SK-MEL-5 (cell line): ENCODE measurements at regions not wholly inside any gene's neighbourhood (a gene's known extent, or its start where the extent isn't known, plus 50 kb on each side); places are given as distances from the start of the nearest gene placed in this dataset.
"Not testable (repeated sequence)": the region's sequence is repeated elsewhere in the genome, so short reads cannot be mapped to it uniquely, and the experiment has no call there.

Source experiments
- DNase-seq: peaks from one replicate; pipeline ENCODE4 v3.0.0-alpha.2; 2016; ENCODE audit warnings: low read depth, low spot score
- in situ Hi-C: cut with HindIII; loops from 2 replicates; pipeline ENCODE4 v1.10.0; 2016; ENCODE audit warnings: low sequenced_read_pairs, high pct_unique_total_duplicates, low pct_unique_long_range_greater_than_20kb

GRCh38 chr7:26071622-26072456 is 80.2 kb upstream of the NFE2L3 start:
- in situ Hi-C loops = loop anchor here (10.0 kb wide), 1 partner anchor 177 kb away; no protein-coding TSS in a partner anchor
- no peak for DNase-seq

DNA sequence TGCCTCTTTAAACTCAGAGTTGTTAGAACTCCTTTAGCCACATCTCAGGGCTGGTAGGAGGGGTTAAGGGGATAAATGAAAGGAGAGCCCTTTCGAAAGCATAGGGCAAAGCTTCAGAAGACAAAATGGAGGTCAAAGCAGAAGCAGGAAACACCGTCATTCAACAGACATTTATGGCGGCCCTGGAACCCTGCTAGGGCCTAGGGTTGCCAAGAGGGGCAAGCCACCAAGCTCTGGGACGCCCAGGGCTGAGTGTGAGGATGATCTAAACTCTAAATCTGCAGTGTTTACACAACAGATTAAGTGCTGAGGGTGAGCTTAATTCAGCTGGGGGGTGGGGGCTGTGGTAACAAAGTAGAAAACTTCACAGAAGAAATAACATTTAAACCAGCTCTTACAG is 79.0 kb upstream of the NFE2L3 start:
- in situ Hi-C loops = loop anchor here (10.0 kb wide), 1 partner anchor 178 kb away; no protein-coding TSS in a partner anchor

GRCh38 chr7:26074919-26075318 is 77.1 kb upstream of the NFE2L3 start:
- in situ Hi-C loops = loop anchor here (10.0 kb wide), 1 partner anchor 180 kb away; no protein-coding TSS in a partner anchor
- no peak for DNase-seq

More for the DNA sequence above, 79.0 kb upstream of the NFE2L3 start:
- DNase-seq = no peak

- in situ Hi-C loops = loop anchor here (10.0 kb wide), 1 partner anchor 182 kb away; no protein-coding TSS in a partner anchor
- no peak for DNase-seq
These were observed 75.3 kb upstream of the NFE2L3 start for GRCh38 chr7:26076691-26077090.

DNA sequence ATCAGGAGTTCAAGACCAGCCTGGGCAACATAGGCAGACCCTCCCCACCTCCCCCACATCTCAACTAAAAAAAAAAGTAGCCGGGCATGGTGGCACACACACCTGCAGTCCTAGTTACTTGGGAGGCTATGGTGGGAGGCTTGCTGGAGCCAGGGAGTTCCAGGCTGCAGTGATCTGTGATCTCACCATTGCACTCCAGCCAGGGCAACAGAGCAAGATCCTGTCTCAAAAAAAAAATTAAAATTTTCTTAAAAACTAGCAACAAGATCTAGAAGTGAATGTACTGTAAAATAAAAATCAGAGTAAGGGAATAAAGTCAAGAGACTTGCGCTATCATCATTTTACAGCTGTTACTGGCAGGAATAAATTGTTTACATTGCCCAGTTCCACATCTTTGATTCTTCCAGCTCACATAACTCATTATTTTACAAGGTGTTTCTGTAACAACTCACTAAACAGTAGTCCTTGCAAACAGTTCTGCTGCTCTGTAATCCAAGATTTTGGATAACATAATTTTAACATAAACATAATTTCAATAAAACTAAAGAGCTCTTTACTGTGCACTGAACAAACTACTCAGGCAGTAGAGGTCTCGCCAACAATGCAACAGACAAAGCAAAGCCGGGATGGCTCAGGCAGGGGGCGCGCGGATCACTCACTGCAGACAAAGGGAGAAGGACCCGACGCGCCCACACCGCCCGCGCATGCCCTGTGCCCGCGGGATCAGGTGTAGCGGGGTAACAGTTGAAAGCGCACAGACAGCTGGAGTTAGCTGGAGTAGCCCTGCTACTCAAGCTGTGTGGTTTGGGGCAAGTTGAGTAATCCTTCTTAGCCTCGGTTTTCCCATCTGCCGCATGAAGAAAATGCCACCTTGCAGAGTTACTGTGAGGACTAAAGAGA is 73.3 kb upstream of the NFE2L3 start:
- DNase-seq = no peak
- in situ Hi-C loops = loop anchor here (10.0 kb wide), 1 partner anchor 184 kb away; no protein-coding TSS in a partner anchor

- in situ Hi-C loops = no loop called here
- DNase-seq = peak; percentile 21
These were observed 70.4 kb upstream of the NFE2L3 start for GRCh38 chr7:26081638-26082037.

DNA sequence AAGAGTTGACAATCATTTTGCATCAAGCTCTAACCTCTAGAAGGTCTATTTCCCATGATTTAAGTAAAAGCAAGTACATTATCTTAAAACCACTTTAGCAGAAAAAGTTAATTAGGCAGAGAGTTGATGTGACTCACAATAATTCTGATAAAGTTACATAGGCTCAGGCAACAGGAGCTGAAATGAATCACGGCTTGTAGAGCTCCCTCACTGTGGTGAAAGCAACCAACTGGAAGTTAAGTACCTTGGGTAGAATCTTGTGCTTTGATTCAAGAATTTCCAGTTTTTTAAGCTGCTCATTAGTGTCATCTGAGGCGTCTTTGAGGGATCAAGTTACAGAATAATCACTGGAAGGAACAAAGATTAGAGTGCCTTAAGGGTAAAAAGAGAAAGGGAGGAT is 68.9 kb upstream of the NFE2L3 start:
- in situ Hi-C loops = no loop called here
- DNase-seq = peak; percentile 19

DNA sequence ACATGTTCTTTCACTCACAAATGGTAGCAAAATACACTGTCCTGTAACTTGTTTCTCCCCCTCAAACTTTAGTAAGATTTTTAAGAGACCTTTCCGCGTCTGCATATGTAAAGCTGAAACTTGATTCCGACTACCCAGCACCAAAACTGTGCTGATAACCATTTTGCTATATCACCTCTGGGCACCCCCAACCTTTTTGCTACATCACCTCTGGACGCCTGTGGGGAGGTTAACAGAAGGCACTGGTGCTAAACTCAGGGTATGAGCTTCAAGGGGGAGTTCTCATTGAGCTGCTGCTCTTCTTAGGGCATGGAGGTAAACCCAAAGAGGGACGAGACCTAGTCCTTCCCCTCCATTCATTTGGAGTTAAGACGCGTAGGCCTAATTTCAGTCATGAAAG is 67.6 kb upstream of the NFE2L3 start:
- no peak for DNase-seq
- in situ Hi-C loops = no loop called here

GRCh38 chr7:26085771-26086170 is 66.2 kb upstream of the NFE2L3 start:
- no peak for DNase-seq
- in situ Hi-C loops = no loop called here

DNA sequence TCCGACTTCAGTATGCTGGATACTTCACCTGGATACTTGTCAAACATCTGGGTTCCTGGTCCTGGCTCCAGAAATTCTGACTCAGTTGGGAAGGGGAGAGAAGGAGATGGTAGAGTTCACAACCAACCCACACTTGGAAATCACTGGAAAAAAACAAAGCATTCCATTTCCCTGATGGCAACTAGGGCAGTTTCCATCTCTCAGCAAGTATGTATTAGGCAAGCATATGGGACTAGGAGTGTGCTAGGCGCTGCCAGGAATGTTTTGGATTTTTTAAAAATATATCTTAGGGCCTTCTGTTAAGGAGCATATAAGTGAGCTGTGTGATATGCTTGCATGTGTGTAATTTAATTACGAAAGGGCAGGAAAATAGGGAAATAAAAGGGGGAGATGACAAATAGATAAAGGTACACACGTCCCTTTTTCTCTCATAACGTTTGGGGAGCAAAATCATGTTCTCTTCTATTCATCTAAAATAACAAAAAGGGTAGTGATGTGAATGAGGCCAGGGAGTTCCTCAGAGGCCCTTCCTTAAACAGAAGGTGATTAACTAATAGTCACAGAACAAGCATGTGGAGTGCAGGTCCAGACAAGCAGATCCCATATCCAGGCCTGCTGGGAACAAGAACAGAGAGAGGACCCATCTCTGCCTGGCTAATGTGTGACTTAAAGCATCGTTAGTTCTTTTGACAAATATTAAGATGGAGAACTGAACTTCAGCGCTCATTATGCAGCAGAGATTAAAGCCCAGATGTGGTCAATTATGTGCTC is 64.5 kb upstream of the NFE2L3 start:
- in situ Hi-C loops = no loop called here
- DNase-seq = no peak

- DNase-seq, in situ Hi-C loops: not testable (repeated sequence)
These were observed 62.5 kb upstream of the NFE2L3 start for GRCh38 chr7:26089469-26089868.

- in situ Hi-C loops = loop anchor here (10.0 kb wide), 1 partner anchor 94 kb away; no protein-coding TSS in a partner anchor
- peak; percentile 87 for DNase-seq
These were observed 61.0 kb upstream of the NFE2L3 start for GRCh38 chr7:26090927-26091519.

GRCh38 chr7:26091933-26092332 is 60.1 kb upstream of the NFE2L3 start:
- in situ Hi-C loops = loop anchor here (10.0 kb wide), 1 partner anchor 93 kb away; no protein-coding TSS in a partner anchor
- peak; percentile 76 for DNase-seq

DNA sequence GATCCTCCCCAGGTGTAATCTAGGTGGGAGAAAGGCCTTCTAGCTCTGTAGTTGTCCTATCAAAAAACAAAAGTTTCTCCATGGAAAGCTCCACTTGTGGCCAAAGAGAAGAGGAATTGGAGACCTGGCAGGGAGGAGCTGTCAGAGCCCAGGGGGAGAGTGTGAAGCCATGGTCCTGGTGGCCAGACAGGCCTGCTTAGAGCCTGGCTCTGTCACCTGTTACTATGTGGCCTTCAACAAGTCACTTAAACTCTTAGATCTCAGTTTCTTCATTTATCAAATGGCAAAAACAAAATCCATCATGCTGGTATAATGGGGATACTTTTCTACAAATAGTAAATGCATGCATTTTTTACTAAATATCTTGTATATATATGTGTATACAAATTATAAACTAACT is 59.0 kb upstream of the NFE2L3 start:
- no peak for DNase-seq
- in situ Hi-C loops = loop anchor here (10.0 kb wide), 1 partner anchor 92 kb away; no protein-coding TSS in a partner anchor

DNA sequence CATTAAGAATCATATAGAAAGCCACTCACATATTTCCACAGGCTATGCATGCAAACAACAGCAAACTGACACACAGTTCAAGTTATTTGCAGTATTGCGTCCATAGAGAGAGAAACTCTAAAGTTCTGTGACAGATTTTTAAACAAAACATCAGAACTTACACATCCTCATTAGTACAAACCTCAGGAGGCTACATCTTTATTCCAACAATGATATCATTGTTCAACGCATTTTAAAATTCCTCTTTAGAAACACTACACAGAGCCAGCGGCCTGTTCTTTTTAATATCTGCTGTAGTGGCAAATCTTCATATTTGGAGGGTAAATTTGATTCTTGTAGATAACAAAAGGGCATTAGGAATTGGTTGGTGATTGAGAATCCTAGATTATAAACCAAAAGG is 55.9 kb upstream of the NFE2L3 start:
- in situ Hi-C loops = loop anchor here (10.0 kb wide), 1 partner anchor 89 kb away; no protein-coding TSS in a partner anchor
- no peak for DNase-seq

- in situ Hi-C loops = loop anchor here (10.0 kb wide), 1 partner anchor 87 kb away; no protein-coding TSS in a partner anchor
- DNase-seq = no peak
These were observed 53.9 kb upstream of the NFE2L3 start for GRCh38 chr7:26097837-26098668.
